Muscle of leg (tissue), 3 donors: ENCODE measurements at regions not wholly inside any gene's neighbourhood (a gene's known extent, or its start where the extent isn't known, plus 50 kb on each side); places are given as distances from the start of the nearest gene placed in this dataset.
"Not testable (repeated sequence)": the region's sequence is repeated elsewhere in the genome, so short reads cannot be mapped to it uniquely, and the experiment has no call there.

ENCODE experiments used
- DNase-seq: peaks from one replicate; pipeline ENCODE4 v3.0.0; 2013
- H3K27ac ChIP-seq: one replicate; pipeline ENCODE4 v1.5.1; 2013; ENCODE audit warnings: mild to moderate bottlenecking, low read length, control low read depth
- H3K27me3 ChIP-seq: one replicate; pipeline ENCODE4 v1.6.1; 2013; ENCODE audit warnings: low read length; ENCODE audit not compliant: control insufficient read depth, insufficient read depth
- H3K36me3 ChIP-seq: one replicate; pipeline ENCODE4 v1.6.1; 2013; ENCODE audit warnings: low read length; ENCODE audit not compliant: control insufficient read depth, insufficient read depth
- H3K4me1 ChIP-seq: one replicate; pipeline ENCODE4 v1.6.1; 2013; ENCODE audit warnings: low read length; ENCODE audit not compliant: control insufficient read depth, insufficient read depth
- H3K4me3 ChIP-seq: one replicate; pipeline ENCODE4 v1.5.1; 2013; ENCODE audit warnings: low read length, control low read depth
- H3K9me3 ChIP-seq: replicated peaks from 2 replicates; pipeline ENCODE4 v1.6.1; 2013; ENCODE audit warnings: low read depth, low read length; ENCODE audit not compliant: control insufficient read depth
- WGBS: methylation state at CpG from one replicate; pipeline ENCODE4 v1.1.5; 2013; ENCODE audit warnings: missing lambda C conversion rate; ENCODE audit not compliant: insufficient coverage; 5-methylcytosine and 5-hydroxymethylcytosine counted together

GRCh38 chr21:25179116-25179515 lies 428.2 kb downstream of the MRPL39 start:
- DNase-seq = no peak
- Histone ChIP-seq H3K9me3 (no peaks in the 10 kb centered on the region), H3K27me3 (no peaks in the 10 kb centered on the region), H3K4me3 (no peak overlapping the region), H3K27ac (no peak overlapping the region), H3K36me3 (no peaks in the 10 kb centered on the region), H3K4me1 (no peaks in the 10 kb centered on the region)
- no CpG with 5 or more reads among the region's 1 CpG for WGBS

GRCh38 chr21:25176637-25177412 lies 430.5 kb downstream of the MRPL39 start:
- no peak overlapping the region for H3K4me3 ChIP-seq
- H3K9me3 ChIP-seq = no peaks in the 10 kb centered on the region
- 100% methylated on average over 1 of the region's 5 CpGs for WGBS
- H3K27ac ChIP-seq = no peak overlapping the region
- H3K36me3 ChIP-seq = no peaks in the 10 kb centered on the region
- H3K4me1 ChIP-seq = no peaks in the 10 kb centered on the region
- no peaks in the 10 kb centered on the region for H3K27me3 ChIP-seq
- DNase-seq = no peak

DNA sequence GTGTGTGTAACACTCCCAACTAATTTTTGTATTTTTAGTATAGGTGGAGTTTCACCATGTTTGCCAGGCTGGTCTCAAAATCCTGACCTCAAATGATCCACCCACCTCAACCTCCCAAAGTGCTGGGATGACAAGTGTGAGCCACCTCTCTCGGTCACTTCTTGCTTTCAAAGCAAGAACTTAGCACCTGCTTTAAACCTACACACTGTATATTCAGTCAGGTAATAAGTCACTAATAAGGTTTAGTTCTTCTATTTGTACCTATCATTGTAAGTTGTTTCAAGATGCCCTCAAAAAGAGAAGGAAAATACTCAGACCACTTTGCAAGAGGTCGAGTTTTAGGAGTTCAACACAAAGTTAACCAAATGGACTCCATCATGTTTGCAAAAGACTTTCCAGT lies 431.3 kb downstream of the MRPL39 start:
- no peak for DNase-seq
- H3K27ac ChIP-seq = no peak overlapping the region
- WGBS = no CpG with 5 or more reads among the region's 2 CpGs
- H3K4me3 ChIP-seq = no peak overlapping the region
- no peaks in the 10 kb centered on the region for H3K4me1 ChIP-seq
- H3K9me3 ChIP-seq = no peaks in the 10 kb centered on the region
- H3K27me3 ChIP-seq = no peaks in the 10 kb centered on the region
- H3K36me3 ChIP-seq = no peaks in the 10 kb centered on the region

GRCh38 chr21:25171438-25171837 lies 435.8 kb downstream of the MRPL39 start:
- Histone ChIP-seq H3K27me3 (no peaks in the 10 kb centered on the region), H3K4me1 (no peaks in the 10 kb centered on the region), H3K27ac (no peak overlapping the region), H3K4me3 (no peak overlapping the region), H3K36me3 (no peaks in the 10 kb centered on the region), H3K9me3 (peaks cover 8% of the 10 kb centered on the region)
- DNase-seq = no peak
- WGBS = 100% methylated on average over 1 of the region's 6 CpGs

GRCh38 chr21:25170681-25171080 lies 436.6 kb downstream of the MRPL39 start:
- no peaks in the 10 kb centered on the region for H3K36me3 ChIP-seq
- no peak overlapping the region for H3K27ac ChIP-seq
- peaks cover 8% of the 10 kb centered on the region for H3K9me3 ChIP-seq
- no peaks in the 10 kb centered on the region for H3K27me3 ChIP-seq
- WGBS = 72% methylated on average over 2 of the region's 3 CpGs
- no peak for DNase-seq
- no peaks in the 10 kb centered on the region for H3K4me1 ChIP-seq
- no peak overlapping the region for H3K4me3 ChIP-seq

DNA sequence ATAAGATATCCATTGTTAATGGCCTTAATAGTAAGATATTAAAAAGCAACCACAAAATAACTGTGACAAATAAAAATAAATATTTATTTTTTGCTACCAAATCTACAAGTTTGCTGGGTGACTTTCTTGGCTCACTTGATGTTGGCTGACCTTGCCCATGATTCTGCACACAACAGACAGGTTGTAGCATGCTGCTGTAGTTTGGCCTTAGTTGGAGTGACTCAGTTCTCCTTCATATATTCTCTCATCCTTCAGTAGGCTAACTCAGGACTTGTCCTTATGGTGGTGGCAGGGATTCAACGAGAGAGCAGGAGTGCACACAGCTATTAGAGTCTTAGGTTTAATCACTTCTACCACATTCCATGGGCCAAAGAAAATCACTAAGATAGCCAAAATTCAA lies 437.9 kb downstream of the MRPL39 start:
- peaks cover 8% of the 10 kb centered on the region for H3K9me3 ChIP-seq
- H3K4me1 ChIP-seq = no peaks in the 10 kb centered on the region
- H3K36me3 ChIP-seq = no peaks in the 10 kb centered on the region
- no peak for DNase-seq
- no peaks in the 10 kb centered on the region for H3K27me3 ChIP-seq
- no peak overlapping the region for H3K27ac ChIP-seq
- no peak overlapping the region for H3K4me3 ChIP-seq
- no CpG with 5 or more reads among the region's 1 CpG for WGBS

DNA sequence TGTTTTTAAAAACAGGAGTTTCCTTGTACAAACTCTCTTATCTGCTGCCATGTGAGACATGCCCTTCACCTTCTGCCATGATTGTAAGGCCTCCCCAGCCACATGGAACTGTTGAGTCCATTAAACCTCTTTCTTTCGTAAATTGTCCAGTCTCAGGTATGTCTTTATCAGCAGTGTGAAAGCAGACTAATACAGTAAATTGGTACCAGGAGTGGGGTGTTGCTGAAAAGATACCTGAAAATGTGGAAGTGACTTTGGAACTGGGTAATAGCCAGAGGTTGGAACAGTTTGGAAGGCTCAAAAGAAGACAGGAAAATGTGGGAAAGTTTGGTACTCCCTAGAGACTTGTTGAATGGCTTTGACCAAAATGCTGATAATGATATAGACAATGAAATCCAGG lies 440.4 kb downstream of the MRPL39 start:
- not testable (repeated sequence) for H3K27ac ChIP-seq, H3K9me3 ChIP-seq, H3K4me1 ChIP-seq, H3K4me3 ChIP-seq, DNase-seq, H3K36me3 ChIP-seq, H3K27me3 ChIP-seq
- WGBS = 29% methylated on average over 1 of the region's 1 CpG

DNA sequence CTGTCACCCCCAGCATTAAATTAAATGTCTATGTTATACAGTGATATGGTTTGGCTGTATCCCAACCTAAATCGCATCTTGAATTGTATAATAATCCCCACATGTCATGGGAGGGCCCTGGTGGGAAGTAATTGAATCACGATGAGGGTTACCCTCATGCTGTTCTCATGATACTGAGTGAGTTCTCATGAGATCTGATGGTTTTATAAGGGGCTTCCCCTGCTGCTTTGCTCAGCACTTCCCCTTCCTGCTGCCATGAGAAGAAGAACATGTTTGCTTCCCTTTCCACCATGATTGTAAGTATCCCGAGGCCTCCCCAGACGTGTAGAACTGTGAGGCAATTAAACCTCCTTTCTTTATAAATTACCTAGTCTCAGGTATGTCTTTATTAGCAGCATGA lies 445.7 kb downstream of the MRPL39 start:
- WGBS = 80% methylated on average over 1 of the region's 4 CpGs
- Histone ChIP-seq H3K4me1 (no peaks in the 10 kb centered on the region), H3K27ac (no peak overlapping the region), H3K36me3 (no peaks in the 10 kb centered on the region), H3K9me3 (no peaks in the 10 kb centered on the region), H3K4me3 (no peak overlapping the region), H3K27me3 (no peaks in the 10 kb centered on the region)
- no peak for DNase-seq

DNA sequence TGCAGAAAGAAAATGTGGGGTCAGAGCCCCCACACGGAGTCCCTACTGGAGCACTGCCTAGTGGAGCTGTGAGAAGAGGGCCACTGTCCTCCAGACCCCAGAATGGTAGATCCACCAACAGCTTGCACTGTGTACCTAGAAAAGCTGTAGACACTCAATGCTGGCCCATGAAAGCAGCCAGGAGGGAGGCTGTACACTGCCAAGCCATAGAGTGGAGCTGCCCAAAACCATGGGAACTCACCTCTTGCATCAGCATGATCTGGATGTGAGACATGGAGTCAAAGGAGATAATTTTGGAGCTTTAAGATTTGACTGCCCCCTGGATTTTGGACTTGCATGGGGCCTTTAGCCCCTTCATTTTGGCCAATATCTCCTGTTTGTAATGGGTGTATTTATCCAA lies 452.3 kb downstream of the MRPL39 start:
- not testable (repeated sequence) for H3K27ac ChIP-seq, H3K27me3 ChIP-seq, H3K4me1 ChIP-seq, H3K4me3 ChIP-seq, H3K36me3 ChIP-seq, H3K9me3 ChIP-seq, DNase-seq
- 0% methylated on average over 1 of the region's 1 CpG for WGBS

GRCh38 chr21:25149022-25149421 lies 458.3 kb downstream of the MRPL39 start:
- no peak overlapping the region for H3K4me3 ChIP-seq
- 75% methylated on average over 1 of the region's 1 CpG for WGBS
- H3K36me3 ChIP-seq = no peaks in the 10 kb centered on the region
- no peak for DNase-seq
- H3K27ac ChIP-seq = no peak overlapping the region
- H3K27me3 ChIP-seq = no peaks in the 10 kb centered on the region
- H3K4me1 ChIP-seq = no peaks in the 10 kb centered on the region
- H3K9me3 ChIP-seq = no peaks in the 10 kb centered on the region

- DNase-seq = no peak
- H3K4me3 ChIP-seq = no peak overlapping the region
- WGBS = no CpG with 5 or more reads among the region's 1 CpG
- H3K4me1 ChIP-seq = no peaks in the 10 kb centered on the region
- no peaks in the 10 kb centered on the region for H3K36me3 ChIP-seq
- no peaks in the 10 kb centered on the region for H3K27me3 ChIP-seq
- no peak overlapping the region for H3K27ac ChIP-seq
- no peaks in the 10 kb centered on the region for H3K9me3 ChIP-seq
Measured at GRCh38 chr21:25139414-25139813, 467.9 kb downstream of the MRPL39 start.
